Lower leg skin (tissue), 4 donors: ENCODE measurements at regions not wholly inside any gene's neighbourhood (a gene's known extent, or its start where the extent isn't known, plus 50 kb on each side); places are given as distances from the start of the nearest gene placed in this dataset.

ENCODE experiments used
- DNase-seq, 2 donors: peaks; one replicate each; pipeline ENCODE4 v3.0.0-alpha.2; 2019; ENCODE audit warnings: low spot score in 2 of 2
- H3K4me3 ChIP-seq: fragments of 200-600 bp; sonication (generic); 2 replicates; pipeline ENCODE4 v1.5.1; 2017; ENCODE audit warnings: mild to moderate bottlenecking, low read depth; ENCODE audit not compliant: poor library complexity, severe bottlenecking
- CTCF ChIP-seq, 3 donors: fragments of 450-650 bp; IDR thresholded peaks; one replicate each; pipeline ENCODE4 v1.5.1; 2016; ENCODE audit warnings: antibody characterized with exemption in 3 of 3, mild to moderate bottlenecking in 3 of 3, moderate library complexity in 2 of 3
- POLR2A ChIP-seq, 2 donors: fragments of 450-650 bp; IDR thresholded peaks; one replicate each; pipeline ENCODE4 v1.6.1; 2016 to 2017; ENCODE audit warnings: antibody characterized with exemption in 2 of 2, mild to moderate bottlenecking in 1 of 2, moderate library complexity in 1 of 2
- WGBS, 2 donors: methylation state at CpG; one replicate each; pipeline ENCODE4 v1.1.5; 2018; 5-methylcytosine and 5-hydroxymethylcytosine counted together
- intact Hi-C: fragments of 100-400 bp; cut with DNase I; formaldehyde crosslinking; loops from one replicate; pipeline ENCODE4 v1.15.0; 2023; ENCODE audit warnings: low total_unique reads

DNA sequence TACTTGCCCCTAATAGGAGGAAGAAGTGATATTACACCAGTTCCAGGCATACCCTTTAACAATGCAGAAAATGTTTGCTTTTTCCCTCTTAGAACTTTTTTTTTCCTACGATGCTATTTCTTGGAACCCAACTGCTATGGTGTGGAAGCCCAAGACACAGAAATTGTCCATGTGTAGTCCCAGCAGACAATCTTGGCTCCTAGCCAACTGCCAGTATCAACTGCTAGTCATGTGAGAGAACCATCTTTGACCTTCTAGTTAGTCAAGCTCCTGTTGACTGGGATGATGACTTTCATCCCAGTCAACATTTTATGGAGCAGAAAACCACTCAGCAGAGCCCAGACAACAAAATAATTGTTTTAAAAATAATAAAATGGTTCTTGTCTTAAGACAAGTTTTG, 532.4 kb downstream of the TLR4 start:
- WGBS, 2 donors: 87 to 88% methylated on average over 1 of the region's 1 CpG
- H3K4me3 ChIP-seq: no peak overlapping the region
- DNase-seq: no peak
- intact Hi-C loops: no loop called here
- TF ChIP-seq CTCF (IDR thresholded peaks at IDR 0.05) (no peak), POLR2A (IDR thresholded peaks at IDR 0.05) (no peak)

GRCh38 chr9:118238139-118238538, 533.9 kb downstream of the TLR4 start:
- DNase-seq: no peak
- H3K4me3 ChIP-seq: no peak overlapping the region
- no peak for TF ChIP-seq POLR2A (IDR thresholded peaks at IDR 0.05)
- no peak for TF ChIP-seq CTCF (IDR thresholded peaks at IDR 0.05)
- intact Hi-C loops: no loop called here

- TF ChIP-seq CTCF (IDR thresholded peaks at IDR 0.05): no peak
- intact Hi-C loops: no loop called here
- no peak overlapping the region for H3K4me3 ChIP-seq
- 71 to 84% methylated on average over 2 of the region's 2 CpGs for WGBS, 2 donors
- DNase-seq: no peak
Observed at GRCh38 chr9:118252027-118252426, 547.8 kb downstream of the TLR4 start.

GRCh38 chr9:118262191-118262590, 558.0 kb downstream of the TLR4 start:
- 76 to 88% methylated on average over 1 of the region's 1 CpG for WGBS, 2 donors
- no peak overlapping the region for H3K4me3 ChIP-seq
- DNase-seq: no peak
- intact Hi-C loops: no loop called here
- TF ChIP-seq CTCF (IDR thresholded peaks at IDR 0.05) (no peak), POLR2A (IDR thresholded peaks at IDR 0.05) (no peak)

DNA sequence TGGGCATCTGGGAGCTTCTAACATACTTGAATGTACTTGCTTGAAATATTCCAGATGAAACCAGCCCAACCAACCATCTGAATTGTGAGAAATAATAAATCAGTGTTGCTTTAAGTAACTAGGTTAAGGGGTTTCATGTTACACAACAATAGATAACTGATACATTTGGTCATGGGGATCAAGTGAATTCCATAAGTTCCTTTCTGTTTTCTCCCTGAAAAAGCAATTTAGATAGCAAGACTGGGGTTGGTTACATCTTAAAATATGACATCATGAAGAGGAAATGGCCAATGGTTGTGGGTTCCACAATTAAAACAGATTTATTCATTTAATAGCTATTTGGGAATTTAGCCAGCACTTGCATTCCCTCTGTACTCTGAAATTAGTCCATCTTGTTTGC, 559.7 kb downstream of the TLR4 start:
- no peak overlapping the region for H3K4me3 ChIP-seq
- intact Hi-C loops: no loop called here
- TF ChIP-seq POLR2A (IDR thresholded peaks at IDR 0.05) (no peak), CTCF (IDR thresholded peaks at IDR 0.05) (no peak)
- DNase-seq: no peak

DNA sequence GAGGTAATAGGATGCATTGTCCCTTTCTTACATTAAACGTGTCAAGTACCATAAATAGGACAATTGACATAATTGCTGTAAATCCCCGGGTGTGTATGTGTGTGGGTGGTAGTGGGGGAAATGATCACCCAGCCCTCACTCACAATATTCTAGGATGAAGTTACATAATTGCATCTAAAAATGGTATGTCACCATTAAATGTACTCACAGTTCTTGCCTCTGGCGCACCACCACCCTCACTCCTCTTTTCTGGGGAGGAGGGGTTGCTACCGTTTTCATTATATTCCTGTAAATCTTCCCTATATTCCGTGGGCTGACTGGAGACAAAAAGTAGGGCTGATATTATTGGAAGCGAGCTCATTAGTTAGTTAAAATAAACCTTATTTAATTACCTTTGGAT, 563.8 kb downstream of the TLR4 start:
- no peak for DNase-seq
- 74 to 78% methylated on average over 6 of the region's 6 CpGs for WGBS, 2 donors
- no peak overlapping the region for H3K4me3 ChIP-seq
- intact Hi-C loops: no loop called here
- TF ChIP-seq POLR2A (IDR thresholded peaks at IDR 0.05): no peak
- no peak for TF ChIP-seq CTCF (IDR thresholded peaks at IDR 0.05)
